HepG2 (cell line): ENCODE measurements at regions not wholly inside any gene's neighbourhood (a gene's known extent, or its start where the extent isn't known, plus 50 kb on each side); places are given as distances from the start of the nearest gene placed in this dataset.

Source experiments
- ATAC-seq: fragments of 200-7000 bp; cut with Tn5 transposase; 3 replicates; pipeline ENCODE4 v1.9.1; 2020; ENCODE audit warnings: mild to moderate bottlenecking, moderate library complexity
- BruUV-seq: library from RNA; stranded (reverse); fragments of 400-500 nt; replicated peaks from 2 replicates; lab custom pipeline; 2021; lab: Mats Ljungman, UMichigan
- CTCF ChIA-PET: fragments of 300-600 bp; formaldehyde crosslinking; extraction: SDS; loops from one replicate; lab custom pipeline; 2021; ENCODE audit warnings: low total read pairs, inconsistent platforms, low intra/inter-chr PET ratio; lab: Yijun Ruan, JAX
- POLR2A ChIA-PET: fragments of 350-600 bp; sonication (Branson Sonifier 250); formaldehyde crosslinking; loops from one replicate; lab custom pipeline; 2020; ENCODE audit warnings: antibody characterized with exemption, inconsistent platforms; lab: Yijun Ruan, JAX
- DNase-seq: peaks from one replicate; pipeline ENCODE4 v3.0.0-alpha.2; 2015; ENCODE audit warnings: low spot score
- FAIRE-seq: peaks from 3 replicates; lab custom pipeline; 2011; peaks lifted over from hg19 to GRCh38; lab: Jason Lieb, UNC
- H2AFZ ChIP-seq: one replicate; pipeline ENCODE4 v1.6.1; 2011; ENCODE audit warnings: low read length, inconsistent platforms
- H3K27ac ChIP-seq: fragments of 300-600 bp; 3 replicates; pipeline ENCODE4 v1.8.0; 2011; ENCODE audit warnings: mixed run types, mild to moderate bottlenecking, mixed read lengths, low read length, inconsistent platforms; ENCODE audit not compliant: insufficient read depth; ENCODE audit errors: extremely low read length
- H3K27me3 ChIP-seq, 2 experiments: fragments of 200-600 bp in 1 of 2; 2 replicates in 1 of 2; 3 replicates in 1 of 2; pipeline versions ENCODE4 v1.6.0 to v1.8.0; 2011; ENCODE audit warnings: low read length in 2 of 2, mild to moderate bottlenecking in 2 of 2, moderate library complexity in 2 of 2, inconsistent platforms in 1 of 2; ENCODE audit not compliant: insufficient read depth in 2 of 2, control insufficient read depth in 1 of 2
- H3K36me3 ChIP-seq, 2 experiments: fragments of 200-600 bp in 1 of 2; replicated peaks in 1 of 2; 2 replicates in 1 of 2; 3 replicates in 1 of 2; pipeline versions ENCODE4 v1.5.1 to v1.8.0; 2011; ENCODE audit warnings: low read length in 2 of 2, inconsistent platforms in 1 of 2; ENCODE audit not compliant: insufficient read depth in 2 of 2, control insufficient read depth in 1 of 2
- H3K4me1 ChIP-seq: 2 replicates; pipeline ENCODE4 v1.5.1; 2012; ENCODE audit warnings: low read length, inconsistent platforms; ENCODE audit not compliant: insufficient read depth
- H3K4me2 ChIP-seq: 2 replicates; pipeline ENCODE4 v1.6.0; 2011; ENCODE audit warnings: low read depth, low read length, inconsistent platforms
- H3K4me3 ChIP-seq, 3 experiments: fragments of 200-600 bp in 1 of 3; sonication (generic), shearing (Covaris generic) in 1 of 3; replicated peaks in 1 of 3; 2 replicates each; pipeline ENCODE4 v1.5.1; 2011 to 2016; ENCODE audit warnings: low read length in 3 of 3, inconsistent platforms in 2 of 3, low read depth in 2 of 3, mild to moderate bottlenecking in 2 of 3, control low read depth in 1 of 3, mixed read lengths in 1 of 3; ENCODE audit not compliant: insufficient read depth in 1 of 3
- H3K79me2 ChIP-seq: one replicate; pipeline ENCODE4 v1.6.1; 2011; ENCODE audit warnings: low read length, inconsistent platforms; ENCODE audit not compliant: insufficient read depth
- H3K9ac ChIP-seq: 2 replicates; pipeline ENCODE4 v1.6.0; 2011; ENCODE audit warnings: mild to moderate bottlenecking, low read depth, low read length, inconsistent platforms; ENCODE audit not compliant: insufficient read depth
- H3K9me3 ChIP-seq: 2 replicates; pipeline ENCODE4 v1.5.1; 2012; ENCODE audit warnings: mild to moderate bottlenecking, low read length
- H4K20me1 ChIP-seq: 2 replicates; pipeline ENCODE4 v1.6.0; 2011; ENCODE audit warnings: inconsistent platforms, mild to moderate bottlenecking, low read length, moderate library complexity; ENCODE audit not compliant: insufficient read depth
- AGO1 ChIP-seq: fragments of 200-400 bp; formaldehyde crosslinking; IDR thresholded peaks from 2 replicates; pipeline ENCODE4 v1.6.1; 2017; ENCODE audit warnings: mild to moderate bottlenecking, low read depth, low read length, moderate library complexity; ENCODE audit not compliant: poor library complexity, severe bottlenecking
- CCAR2 ChIP-seq: fragments of 200-400 bp; formaldehyde crosslinking; optimal IDR thresholded peaks from 2 replicates; pipeline ENCODE3; 2018; ENCODE audit warnings: low read depth, mild to moderate bottlenecking, low read length, moderate library complexity
- EHMT2 ChIP-seq: fragments of 200-600 bp; sonication (generic); IDR thresholded peaks from 2 replicates; pipeline ENCODE4 v1.7.0; 2017; ENCODE audit warnings: antibody characterized with exemption, low read depth, low read length, borderline replicate concordance
- HMG20A ChIP-seq: IDR thresholded peaks from 2 replicates; pipeline ENCODE4 v1.6.1; 2016; ENCODE audit warnings: borderline replicate concordance
- JUN ChIP-seq: sonication (generic); formaldehyde crosslinking; IDR thresholded peaks from 2 replicates; pipeline ENCODE4 v1.4.0; 2020; ENCODE audit warnings: mild to moderate bottlenecking, missing genetic modification reagents
- RELA ChIP-seq: sonication (generic); formaldehyde crosslinking; IDR thresholded peaks from 2 replicates; pipeline ENCODE4 v1.4.0; 2020; ENCODE audit warnings: missing genetic modification reagents
- TCF7L2 ChIP-seq: IDR thresholded peaks from 2 replicates; pipeline ENCODE4 v1.6.1; 2011; ENCODE audit warnings: mild to moderate bottlenecking, low read depth, low read length, moderate library complexity
- ZMYM4 ChIP-seq: sonication (generic); formaldehyde crosslinking; IDR thresholded peaks from 2 replicates; pipeline ENCODE4 v1.8.1; 2023; ENCODE audit warnings: mild to moderate bottlenecking, missing genetic modification reagents
- ZNF234 ChIP-seq: sonication (generic); formaldehyde crosslinking; conservative IDR thresholded peaks from 2 replicates; pipeline ENCODE4 v1.5.1; 2020; ENCODE audit warnings: mild to moderate bottlenecking, missing genetic modification reagents
- ZNF235 ChIP-seq: sonication (generic); formaldehyde crosslinking; IDR thresholded peaks from 2 replicates; pipeline ENCODE4 v1.8.1; 2023; ENCODE audit warnings: mild to moderate bottlenecking, missing genetic modification reagents, borderline replicate concordance
- ZNF577 ChIP-seq: sonication (generic); formaldehyde crosslinking; IDR thresholded peaks from 2 replicates; pipeline ENCODE4 v1.4.0; 2020; ENCODE audit warnings: mild to moderate bottlenecking, low read depth, missing genetic modification reagents, borderline replicate concordance
- ZNF749 ChIP-seq: sonication (generic); formaldehyde crosslinking; IDR thresholded peaks from 2 replicates; pipeline ENCODE4 v1.8.0; 2022; ENCODE audit warnings: mild to moderate bottlenecking, missing genetic modification reagents, moderate library complexity, borderline replicate concordance
- WGBS: methylation state at CpG from one replicate; pipeline ENCODE4 v1.1.6; 2017; ENCODE audit warnings: low lambda C conversion rate; 5-methylcytosine and 5-hydroxymethylcytosine counted together
- in situ Hi-C: cut with HindIII; loops from 2 replicates; pipeline ENCODE4 v1.10.0; 2017; ENCODE audit warnings: low pct_unique_long_range_greater_than_20kb; ENCODE audit not compliant: extremely low pct_ligation_motif_present
- intact Hi-C: fragments of 100-400 bp; cut with micrococcal nuclease; formaldehyde crosslinking; loops from one replicate; pipeline ENCODE4 v1.10.0; 2022; ENCODE audit not compliant: unreplicated experiment
- TF ChIP-seq, protein P1 (sequence below): sonication (generic); formaldehyde crosslinking; IDR thresholded peaks from 2 replicates; pipeline ENCODE4 v1.4.0; 2020; ENCODE audit warnings: mild to moderate bottlenecking, missing genetic modification reagents, borderline replicate concordance
- TF ChIP-seq, protein P2 (sequence below): sonication (generic); formaldehyde crosslinking; IDR thresholded peaks from 2 replicates; pipeline ENCODE4 v1.8.0; 2022; ENCODE audit warnings: missing genetic modification reagents, mild to moderate bottlenecking, inconsistent platforms, borderline replicate concordance

DNA sequence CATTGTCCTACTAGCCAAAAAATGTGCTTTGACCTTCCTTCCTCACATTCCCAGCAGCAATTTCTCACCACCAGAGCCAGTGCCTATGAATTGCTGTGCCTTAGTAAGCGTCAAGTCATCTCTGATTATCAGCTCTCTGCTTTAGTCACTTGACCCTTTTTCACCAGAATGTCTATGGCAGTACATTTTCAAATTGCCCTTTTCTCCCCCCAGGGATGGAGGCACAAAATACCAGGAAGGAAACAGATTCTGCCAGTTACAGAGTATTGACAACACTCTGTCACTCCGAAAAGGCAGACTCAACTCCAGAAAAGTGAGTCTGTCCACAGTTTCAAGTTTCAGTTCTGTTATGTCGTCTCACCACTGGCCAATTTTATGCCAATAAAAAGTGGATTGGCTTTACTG, 167.4 kb downstream of the TNFSF18 start:
- intact Hi-C loops (no loop called here), in situ Hi-C loops (no loop called here)
- DNase-seq, result no peak
- ChIA-PET CTCF (no interaction called here), POLR2A (no interaction called here)
- H3K27ac ChIP-seq, result no peak overlapping the region
- no TSS peak for BruUV-seq
- H3K79me2 ChIP-seq, result no peaks in the 10 kb centered on the region
- H3K9me3 ChIP-seq, result no peaks in the 10 kb centered on the region
- H4K20me1 ChIP-seq, result no peaks in the 10 kb centered on the region
- no peaks in the 10 kb centered on the region for H3K36me3 ChIP-seq
- WGBS, result 37% methylated on average over 3 of the region's 3 CpGs
- no peak overlapping the region for H3K4me3 ChIP-seq
- H3K4me1 ChIP-seq, result no peaks in the 10 kb centered on the region
- no peaks in the 10 kb centered on the region for H3K27me3 ChIP-seq
- no peak overlapping the region for H3K4me2 ChIP-seq
- no peak overlapping the region for H2AFZ ChIP-seq
- no peak for FAIRE-seq
- ATAC-seq, result no peak
- no peak for TF ChIP-seq JUN
- no peak for TF ChIP-seq ZNF235 (CRISPR knock-in tag)
- TF ChIP-seq, protein P1, sequence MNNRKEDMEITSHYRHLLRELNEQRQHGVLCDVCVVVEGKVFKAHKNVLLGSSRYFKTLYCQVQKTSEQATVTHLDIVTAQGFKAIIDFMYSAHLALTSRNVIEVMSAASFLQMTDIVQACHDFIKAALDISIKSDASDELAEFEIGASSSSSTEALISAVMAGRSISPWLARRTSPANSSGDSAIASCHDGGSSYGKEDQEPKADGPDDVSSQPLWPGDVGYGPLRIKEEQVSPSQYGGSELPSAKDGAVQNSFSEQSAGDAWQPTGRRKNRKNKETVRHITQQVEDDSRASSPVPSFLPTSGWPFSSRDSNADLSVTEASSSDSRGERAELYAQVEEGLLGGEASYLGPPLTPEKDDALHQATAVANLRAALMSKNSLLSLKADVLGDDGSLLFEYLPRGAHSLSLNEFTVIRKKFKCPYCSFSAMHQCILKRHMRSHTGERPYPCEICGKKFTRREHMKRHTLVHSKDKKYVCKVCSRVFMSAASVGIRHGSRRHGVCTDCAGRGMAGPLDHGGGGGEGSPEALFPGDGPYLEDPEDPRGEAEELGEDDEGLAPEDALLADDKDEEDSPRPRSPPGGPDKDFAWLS (CRISPR knock-in tag), result no peak
- TF ChIP-seq CCAR2, result no peak
- TF ChIP-seq ZNF577, result no peak
- no peak for TF ChIP-seq ZNF749 (CRISPR knock-in tag)
- no peak for TF ChIP-seq AGO1
- TF ChIP-seq, protein P2, sequence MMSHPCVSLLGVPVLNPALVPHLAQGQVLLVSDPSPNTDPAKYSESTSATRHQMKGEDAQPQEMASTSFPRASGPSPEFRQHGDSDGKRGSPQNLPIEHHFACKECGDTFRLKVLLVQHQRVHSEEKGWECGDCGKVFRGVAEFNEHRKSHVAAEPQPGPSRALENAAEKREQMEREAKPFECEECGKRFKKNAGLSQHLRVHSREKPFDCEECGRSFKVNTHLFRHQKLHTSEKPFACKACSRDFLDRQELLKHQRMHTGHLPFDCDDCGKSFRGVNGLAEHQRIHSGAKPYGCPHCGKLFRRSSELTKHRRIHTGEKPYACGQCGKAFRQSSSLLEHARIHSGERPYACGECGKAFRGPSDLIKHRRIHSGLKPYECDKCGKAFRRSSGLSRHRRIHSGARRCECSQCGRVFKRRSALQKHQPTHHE, result no peak
- no peak for TF ChIP-seq ZMYM4 (CRISPR knock-in tag)
- TF ChIP-seq EHMT2, result no peak
- TF ChIP-seq HMG20A (CRISPR knock-in tag), result no peak
- no peak for TF ChIP-seq RELA (CRISPR knock-in tag)
- no peak for TF ChIP-seq ZNF234 (CRISPR knock-in tag)
- TF ChIP-seq TCF7L2, result no peak
- no peak overlapping the region for H3K9ac ChIP-seq
